ENCODE measurements at regions not wholly inside any gene's neighbourhood (a gene's known extent, or its start where the extent isn't known, plus 50 kb on each side); places are given as distances from the start of the nearest gene placed in this dataset.

- no peak for TF ChIP-seq YY1 (IDR thresholded peaks at IDR 0.05; ENCODE audit: insufficient read depth, insufficient read length)
- no peak for TF ChIP-seq SUZ12 (IDR thresholded peaks at IDR 0.05; ENCODE audit: extremely low read depth, insufficient read depth, insufficient read length)
Observed at GRCh38 chr4:77375866-77376607, 219.0 kb downstream of the CCNG2 start.
